GM12878 (cell line): ENCODE measurements at regions not wholly inside any gene's neighbourhood (a gene's known extent, or its start where the extent isn't known, plus 50 kb on each side); places are given as distances from the start of the nearest gene placed in this dataset.

Experiments used
- CTCF ChIP-seq, 3 experiments: IDR thresholded peaks in 2 of 3; conservative IDR thresholded peaks in 1 of 3; 2 replicates each; pipeline ENCODE4 v1.5.1; 2011; ENCODE audit warnings: low read depth in 3 of 3, low read length in 3 of 3, mild to moderate bottlenecking in 3 of 3, control low read depth in 2 of 3, moderate library complexity in 2 of 3, inconsistent platforms in 1 of 3, mixed read lengths in 1 of 3; ENCODE audit not compliant: control insufficient read depth in 2 of 3, insufficient read depth in 1 of 3; ENCODE audit errors: extremely low read depth in 1 of 3
- EZH2 ChIP-seq: IDR thresholded peaks from 2 replicates; pipeline ENCODE4 v1.6.1; 2012; ENCODE audit warnings: low read depth, mild to moderate bottlenecking, control low read depth, inconsistent platforms, low read length, borderline replicate concordance; ENCODE audit not compliant: control insufficient read depth
- RAD21 ChIP-seq: IDR thresholded peaks from 2 replicates; pipeline ENCODE4 v1.6.1; 2011; ENCODE audit warnings: mild to moderate bottlenecking, low read depth, low read length, moderate library complexity; ENCODE audit not compliant: insufficient read depth

- TF ChIP-seq RAD21 (no peak), EZH2 (no peak), CTCF (IDR thresholded peaks at IDR 0.05 in 2 of 3, conservative IDR thresholded peaks at IDR 0.05 in 1 of 3; ENCODE audit: control insufficient read depth in 2 of 3, extremely low read depth in 1 of 3, insufficient read depth in 1 of 3, low read depth in 3 of 3, low read length in 3 of 3) (no peak)
Measured at GRCh38 chr21:35424122-35424521, 375.0 kb upstream of the RUNX1 start.
